ENCODE measurements at regions not wholly inside any gene's neighbourhood (a gene's known extent, or its start where the extent isn't known, plus 50 kb on each side); places are given as distances from the start of the nearest gene placed in this dataset.

DNA sequence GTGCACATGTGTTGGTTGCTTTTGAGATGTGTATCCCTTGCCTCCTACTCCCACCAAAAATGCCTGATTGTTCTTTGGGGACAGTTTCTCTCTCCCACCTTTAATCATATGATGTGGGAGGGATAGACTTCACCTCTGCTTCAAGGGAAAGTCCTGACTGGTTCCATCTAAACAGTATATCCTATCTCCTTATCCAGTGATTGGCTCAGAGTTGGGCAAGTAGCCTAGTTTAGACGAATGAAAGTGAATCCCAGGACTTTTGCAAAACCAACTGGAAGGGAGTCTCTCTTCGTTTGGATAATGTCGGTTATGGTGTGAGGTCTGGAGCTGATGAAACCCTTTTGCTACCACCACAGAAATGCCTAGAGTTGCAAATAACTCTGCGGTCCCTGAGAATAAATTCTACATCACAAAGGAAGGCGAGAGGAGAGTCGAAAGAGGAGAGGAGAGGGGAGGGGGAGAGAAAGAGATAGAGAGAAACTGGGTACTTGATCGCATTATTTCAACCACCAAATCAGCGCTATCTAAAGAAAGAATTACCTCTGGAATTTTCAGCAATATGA, 77.1 kb upstream of the SALL1 start:
- H3K4me3 ChIP-seq (ENCODE audit: low read length in 2 of 2): no peak overlapping the region
- no peaks in the 10 kb centered on the region for H3K36me3 ChIP-seq (ENCODE audit: control insufficient read depth in 2 of 2, insufficient read depth in 2 of 2, low read length in 2 of 2)
- H3K9ac ChIP-seq (ENCODE audit: low read length in 2 of 2): no peak overlapping the region
- H3K4me1 ChIP-seq (ENCODE audit: control insufficient read depth, insufficient read depth, low read length): no peaks in the 10 kb centered on the region
- no peaks in the 10 kb centered on the region for H3K9me3 ChIP-seq (ENCODE audit: control insufficient read depth in 2 of 2, low read length in 2 of 2)
- H3K27ac ChIP-seq (ENCODE audit: low read length): no peak overlapping the region
- no peaks in the 10 kb centered on the region for H3K27me3 ChIP-seq (ENCODE audit: control insufficient read depth in 1 of 2, insufficient read depth in 2 of 2, low read length in 2 of 2)

DNA sequence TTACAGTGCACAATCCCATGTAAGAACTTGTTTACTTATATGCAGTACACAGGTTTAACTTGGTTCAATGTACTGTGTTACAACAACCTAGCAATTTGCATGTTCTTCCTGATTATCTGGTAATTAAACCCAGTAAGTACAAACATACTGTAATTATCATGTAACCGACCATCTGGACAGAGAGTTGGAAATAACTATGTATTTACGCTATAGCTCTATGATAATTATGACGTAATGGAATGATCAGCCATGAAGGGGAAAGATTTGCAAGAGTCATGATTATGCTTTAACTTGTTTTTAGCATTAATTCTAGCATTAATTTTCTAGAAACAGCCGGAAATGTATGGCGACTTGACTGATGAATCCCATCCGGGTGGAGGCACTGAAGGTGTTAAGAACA, 74.8 kb upstream of the SALL1 start:
- Histone ChIP-seq H3K4me1 (ENCODE audit: control insufficient read depth, insufficient read depth, low read length) (no peaks in the 10 kb centered on the region), H3K9me3 (ENCODE audit: control insufficient read depth in 2 of 2, low read length in 2 of 2) (peaks cover 0 to under 1% of the 10 kb centered on the region in 2 donors), H3K27me3 (ENCODE audit: control insufficient read depth in 1 of 2, insufficient read depth in 2 of 2, low read length in 2 of 2) (no peaks in the 10 kb centered on the region), H3K9ac (ENCODE audit: low read length in 2 of 2) (no peak overlapping the region), H3K36me3 (ENCODE audit: control insufficient read depth in 2 of 2, insufficient read depth in 2 of 2, low read length in 2 of 2) (no peaks in the 10 kb centered on the region), H3K27ac (ENCODE audit: low read length) (no peak overlapping the region), H3K4me3 (ENCODE audit: low read length in 2 of 2) (no peak overlapping the region)

DNA sequence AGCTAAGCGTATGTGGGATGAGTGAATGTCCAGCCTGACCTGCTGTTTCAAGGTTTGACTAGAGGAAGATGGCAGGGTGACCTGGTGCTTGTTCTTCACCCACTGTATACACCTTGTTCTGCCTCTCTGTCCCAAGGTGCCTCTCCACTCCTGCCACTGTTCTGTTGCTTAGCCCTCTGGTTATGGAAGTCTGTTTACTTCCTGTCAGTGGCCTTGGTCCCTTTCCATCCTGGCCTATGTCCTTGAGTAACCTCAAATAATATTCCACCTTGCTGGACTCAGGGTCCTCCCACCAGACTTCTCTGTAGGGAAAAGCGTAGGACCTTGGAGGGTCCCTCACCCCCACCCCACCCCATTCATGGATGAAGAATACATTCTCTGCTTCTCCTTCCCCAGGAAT, 73.2 kb upstream of the SALL1 start:
- H3K27ac ChIP-seq (ENCODE audit: low read length): no peak overlapping the region
- no peaks in the 10 kb centered on the region for H3K4me1 ChIP-seq (ENCODE audit: control insufficient read depth, insufficient read depth, low read length)
- no peak overlapping the region for H3K9ac ChIP-seq (ENCODE audit: low read length in 2 of 2)
- H3K4me3 ChIP-seq (ENCODE audit: low read length in 2 of 2): no peak overlapping the region
- no peaks in the 10 kb centered on the region for H3K27me3 ChIP-seq (ENCODE audit: control insufficient read depth in 1 of 2, insufficient read depth in 2 of 2, low read length in 2 of 2)
- no peaks in the 10 kb centered on the region for H3K36me3 ChIP-seq (ENCODE audit: control insufficient read depth in 2 of 2, insufficient read depth in 2 of 2, low read length in 2 of 2)
- H3K9me3 ChIP-seq (ENCODE audit: control insufficient read depth in 2 of 2, low read length in 2 of 2): peaks cover 0 to 2% of the 10 kb centered on the region in 2 donors

DNA sequence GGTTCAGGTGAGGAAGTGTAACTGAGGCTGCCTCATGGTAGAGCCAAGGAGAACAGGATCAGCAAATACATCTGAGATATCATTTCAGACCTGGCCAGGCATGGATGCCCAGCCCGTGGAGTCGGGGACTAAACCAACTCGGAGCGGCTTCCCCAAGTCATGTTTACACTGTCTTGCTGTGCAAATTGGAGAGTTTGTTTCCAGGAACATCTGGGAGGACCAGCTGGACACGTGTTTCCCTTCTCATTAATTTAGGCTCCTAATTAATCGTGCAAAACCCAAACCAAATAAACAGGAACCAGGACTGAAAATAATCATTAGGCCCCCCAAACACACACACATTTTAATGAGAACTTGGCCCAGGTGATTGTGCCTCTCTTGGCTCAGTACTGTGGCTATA, 70.9 kb upstream of the SALL1 start:
- Histone ChIP-seq H3K4me1 (ENCODE audit: control insufficient read depth, insufficient read depth, low read length) (no peaks in the 10 kb centered on the region), H3K9ac (ENCODE audit: low read length in 2 of 2) (no peak overlapping the region), H3K9me3 (ENCODE audit: control insufficient read depth in 2 of 2, low read length in 2 of 2) (peaks cover 0 to 2% of the 10 kb centered on the region in 2 donors), H3K4me3 (ENCODE audit: low read length in 2 of 2) (no peak overlapping the region), H3K27ac (ENCODE audit: low read length) (no peak overlapping the region), H3K36me3 (ENCODE audit: control insufficient read depth in 2 of 2, insufficient read depth in 2 of 2, low read length in 2 of 2) (no peaks in the 10 kb centered on the region), H3K27me3 (ENCODE audit: control insufficient read depth in 1 of 2, insufficient read depth in 2 of 2, low read length in 2 of 2) (no peaks in the 10 kb centered on the region)

DNA sequence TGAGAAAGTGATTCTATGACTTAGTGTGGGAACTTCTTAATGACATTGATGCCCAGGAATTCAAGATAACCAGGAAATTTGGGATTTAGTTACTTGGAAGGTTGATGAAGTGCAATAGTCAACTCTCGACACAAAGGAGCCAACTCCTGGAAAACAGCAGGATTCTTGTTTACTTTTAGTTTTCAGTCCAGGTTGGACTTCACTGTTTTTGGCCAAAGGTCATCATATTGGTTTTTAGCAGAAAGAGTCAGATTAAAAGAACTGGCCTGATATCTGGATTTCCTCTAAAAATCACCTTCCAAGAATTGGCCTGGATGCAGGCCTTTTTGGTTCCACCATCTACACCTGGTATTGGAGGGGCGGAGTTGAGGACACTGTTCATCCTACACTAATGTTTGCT, 60.1 kb upstream of the SALL1 start:
- no peaks in the 10 kb centered on the region for H3K36me3 ChIP-seq (ENCODE audit: control insufficient read depth in 2 of 2, insufficient read depth in 2 of 2, low read length in 2 of 2)
- H3K4me3 ChIP-seq (ENCODE audit: low read length in 2 of 2): no peak overlapping the region
- H3K27me3 ChIP-seq (ENCODE audit: control insufficient read depth in 1 of 2, insufficient read depth in 2 of 2, low read length in 2 of 2): no peaks in the 10 kb centered on the region
- H3K9me3 ChIP-seq (ENCODE audit: control insufficient read depth in 2 of 2, low read length in 2 of 2): peaks cover 0 to 3% of the 10 kb centered on the region in 2 donors
- H3K9ac ChIP-seq (ENCODE audit: low read length in 2 of 2): no peak overlapping the region
- no peaks in the 10 kb centered on the region for H3K4me1 ChIP-seq (ENCODE audit: control insufficient read depth, insufficient read depth, low read length)
- H3K27ac ChIP-seq (ENCODE audit: low read length): no peak overlapping the region

DNA sequence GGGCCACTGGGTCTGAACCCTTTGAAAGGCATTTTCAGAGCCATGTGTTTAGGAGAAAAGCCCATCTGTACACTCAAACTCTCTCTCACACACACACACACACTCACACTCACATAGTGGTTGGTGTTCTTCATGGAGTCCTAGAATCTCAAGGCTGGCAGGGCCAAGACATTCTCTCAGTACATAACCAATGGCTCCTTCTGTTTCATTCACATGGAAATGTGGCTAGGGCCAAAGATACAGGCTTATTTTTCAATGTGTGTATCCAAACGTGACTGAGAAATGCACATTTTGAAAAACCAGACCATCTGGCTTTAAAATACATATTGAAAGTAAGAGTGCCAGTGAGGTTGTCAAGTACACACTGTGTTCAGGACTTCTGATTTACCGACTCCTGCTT, 59.0 kb upstream of the SALL1 start:
- Histone ChIP-seq H3K27me3 (ENCODE audit: control insufficient read depth in 1 of 2, insufficient read depth in 2 of 2, low read length in 2 of 2) (no peaks in the 10 kb centered on the region), H3K4me3 (ENCODE audit: low read length in 2 of 2) (no peak overlapping the region), H3K9me3 (ENCODE audit: control insufficient read depth in 2 of 2, low read length in 2 of 2) (peaks cover 0 to 3% of the 10 kb centered on the region in 2 donors), H3K9ac (ENCODE audit: low read length in 2 of 2) (no peak overlapping the region), H3K4me1 (ENCODE audit: control insufficient read depth, insufficient read depth, low read length) (no peaks in the 10 kb centered on the region), H3K36me3 (ENCODE audit: control insufficient read depth in 2 of 2, insufficient read depth in 2 of 2, low read length in 2 of 2) (no peaks in the 10 kb centered on the region), H3K27ac (ENCODE audit: low read length) (no peak overlapping the region)

DNA sequence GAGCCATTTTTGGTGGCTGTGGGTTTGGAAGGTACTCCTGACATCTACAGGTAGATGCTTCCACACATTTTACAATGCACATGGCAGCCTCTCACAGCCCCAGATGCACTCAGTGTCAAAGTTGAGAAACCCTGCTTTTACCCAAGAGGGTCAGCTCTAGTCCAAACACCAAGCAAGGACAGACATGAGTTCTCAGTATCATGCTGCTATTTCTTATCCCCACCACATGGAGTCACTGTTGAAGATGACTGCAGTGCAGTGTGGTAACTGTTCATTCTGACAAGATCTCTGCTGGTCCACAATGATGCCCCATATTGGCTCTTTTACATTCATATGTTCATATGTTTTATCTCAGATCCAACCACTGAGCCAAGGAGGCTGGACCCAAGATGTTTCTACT, 50.5 kb upstream of the SALL1 start:
- peaks cover 8 to 11% of the 10 kb centered on the region in 2 donors for H3K9me3 ChIP-seq (ENCODE audit: control insufficient read depth in 2 of 2, low read length in 2 of 2)
- H3K4me3 ChIP-seq (ENCODE audit: low read length in 2 of 2): no peak overlapping the region
- peaks cover 2 to 3% of the 10 kb centered on the region in 2 donors for H3K27me3 ChIP-seq (ENCODE audit: control insufficient read depth in 1 of 2, insufficient read depth in 2 of 2, low read length in 2 of 2)
- no peak overlapping the region for H3K9ac ChIP-seq (ENCODE audit: low read length in 2 of 2)
- H3K4me1 ChIP-seq (ENCODE audit: control insufficient read depth, insufficient read depth, low read length): no peaks in the 10 kb centered on the region
- no peaks in the 10 kb centered on the region for H3K36me3 ChIP-seq (ENCODE audit: control insufficient read depth in 2 of 2, insufficient read depth in 2 of 2, low read length in 2 of 2)
- H3K27ac ChIP-seq (ENCODE audit: low read length): no peak overlapping the region

All from stomach smooth muscle (tissue), 2 donors.